ENCODE measurements at regions not wholly inside any gene's neighbourhood (a gene's known extent, or its start where the extent isn't known, plus 50 kb on each side); places are given as distances from the start of the nearest gene placed in this dataset.

DNA sequence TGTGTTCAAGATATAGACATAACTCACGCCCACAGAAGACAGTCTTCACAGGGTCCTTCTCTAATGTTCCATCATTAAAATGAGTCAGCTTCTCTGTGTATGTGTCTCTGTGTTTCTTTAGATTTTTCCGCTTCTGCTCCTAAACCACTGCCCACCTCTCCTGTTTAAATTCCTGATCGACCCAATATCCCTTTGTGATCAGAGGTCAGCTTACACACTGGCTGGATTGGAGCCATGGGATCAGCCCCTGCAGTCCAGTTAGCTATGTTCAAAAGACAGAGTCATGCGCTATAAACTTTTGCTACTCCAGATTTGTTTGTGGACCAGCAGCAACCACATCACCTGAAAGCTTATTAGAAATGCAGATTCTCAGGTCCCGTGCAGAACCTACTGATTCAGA is 229.2 kb downstream of the C1D start:
- WGBS (ENCODE audit: low lambda C conversion rate, missing lambda C conversion rate) = 90% methylated on average over 5 of the region's 5 CpGs
- H3K9me2 ChIP-seq (replicated peaks; ENCODE audit: insufficient read depth) = no peaks in the 10 kb centered on the region
- H3K27ac ChIP-seq = no peak overlapping the region
- no peaks in the 10 kb centered on the region for H3K36me3 ChIP-seq (replicated peaks; ENCODE audit: insufficient read depth, low read depth)
- no peaks in the 10 kb centered on the region for H3K4me1 ChIP-seq (ENCODE audit: insufficient read depth)
- no peaks in the 10 kb centered on the region for H3K79me2 ChIP-seq
- H3K4me2 ChIP-seq = no peak overlapping the region
- no peaks in the 10 kb centered on the region for H3K27me3 ChIP-seq
- no peak overlapping the region for H3K4me3 ChIP-seq
- TF ChIP-seq EZH2 (IDR thresholded peaks at IDR 0.05; ENCODE audit: borderline replicate concordance) = no peak
- TF ChIP-seq, protein P1, sequence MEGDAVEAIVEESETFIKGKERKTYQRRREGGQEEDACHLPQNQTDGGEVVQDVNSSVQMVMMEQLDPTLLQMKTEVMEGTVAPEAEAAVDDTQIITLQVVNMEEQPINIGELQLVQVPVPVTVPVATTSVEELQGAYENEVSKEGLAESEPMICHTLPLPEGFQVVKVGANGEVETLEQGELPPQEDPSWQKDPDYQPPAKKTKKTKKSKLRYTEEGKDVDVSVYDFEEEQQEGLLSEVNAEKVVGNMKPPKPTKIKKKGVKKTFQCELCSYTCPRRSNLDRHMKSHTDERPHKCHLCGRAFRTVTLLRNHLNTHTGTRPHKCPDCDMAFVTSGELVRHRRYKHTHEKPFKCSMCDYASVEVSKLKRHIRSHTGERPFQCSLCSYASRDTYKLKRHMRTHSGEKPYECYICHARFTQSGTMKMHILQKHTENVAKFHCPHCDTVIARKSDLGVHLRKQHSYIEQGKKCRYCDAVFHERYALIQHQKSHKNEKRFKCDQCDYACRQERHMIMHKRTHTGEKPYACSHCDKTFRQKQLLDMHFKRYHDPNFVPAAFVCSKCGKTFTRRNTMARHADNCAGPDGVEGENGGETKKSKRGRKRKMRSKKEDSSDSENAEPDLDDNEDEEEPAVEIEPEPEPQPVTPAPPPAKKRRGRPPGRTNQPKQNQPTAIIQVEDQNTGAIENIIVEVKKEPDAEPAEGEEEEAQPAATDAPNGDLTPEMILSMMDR (IDR thresholded peaks at IDR 0.05; ENCODE audit: poor library complexity) = no peak
- no peak for TF ChIP-seq EZH2phosphoT487 (IDR thresholded peaks at IDR 0.05; ENCODE audit: low read depth, severe bottlenecking, unreplicated experiment)
- H2AFZ ChIP-seq = no peak overlapping the region
- no peaks in the 10 kb centered on the region for H3K9me3 ChIP-seq (ENCODE audit: low read depth)
- H4K20me1 ChIP-seq (ENCODE audit: insufficient read depth, poor library complexity, severe bottlenecking) = no peaks in the 10 kb centered on the region
- DNase-seq (ENCODE audit: low spot score) = no peak

GRCh38 chr2:67834482-67834881 is 228.3 kb downstream of the C1D start:
- Histone ChIP-seq H3K4me3 (no peak overlapping the region), H3K9me3 (ENCODE audit: low read depth) (no peaks in the 10 kb centered on the region), H3K27me3 (no peaks in the 10 kb centered on the region), H3K36me3 (replicated peaks; ENCODE audit: insufficient read depth, low read depth) (no peaks in the 10 kb centered on the region), H4K20me1 (ENCODE audit: insufficient read depth, poor library complexity, severe bottlenecking) (no peaks in the 10 kb centered on the region), H3K4me1 (ENCODE audit: insufficient read depth) (no peaks in the 10 kb centered on the region), H3K4me2 (no peak overlapping the region), H3K9me2 (replicated peaks; ENCODE audit: insufficient read depth) (no peaks in the 10 kb centered on the region), H2AFZ (no peak overlapping the region), H3K27ac (no peak overlapping the region), H3K79me2 (no peaks in the 10 kb centered on the region)
- WGBS (ENCODE audit: low lambda C conversion rate, missing lambda C conversion rate) = 98% methylated on average over 6 of the region's 7 CpGs
- TF ChIP-seq, protein P1 (IDR thresholded peaks at IDR 0.05; ENCODE audit: poor library complexity) = no peak
- TF ChIP-seq EZH2 (IDR thresholded peaks at IDR 0.05; ENCODE audit: borderline replicate concordance) (no peak), EZH2phosphoT487 (IDR thresholded peaks at IDR 0.05; ENCODE audit: low read depth, severe bottlenecking, unreplicated experiment) (no peak)
- no peak for DNase-seq (ENCODE audit: low spot score)

DNA sequence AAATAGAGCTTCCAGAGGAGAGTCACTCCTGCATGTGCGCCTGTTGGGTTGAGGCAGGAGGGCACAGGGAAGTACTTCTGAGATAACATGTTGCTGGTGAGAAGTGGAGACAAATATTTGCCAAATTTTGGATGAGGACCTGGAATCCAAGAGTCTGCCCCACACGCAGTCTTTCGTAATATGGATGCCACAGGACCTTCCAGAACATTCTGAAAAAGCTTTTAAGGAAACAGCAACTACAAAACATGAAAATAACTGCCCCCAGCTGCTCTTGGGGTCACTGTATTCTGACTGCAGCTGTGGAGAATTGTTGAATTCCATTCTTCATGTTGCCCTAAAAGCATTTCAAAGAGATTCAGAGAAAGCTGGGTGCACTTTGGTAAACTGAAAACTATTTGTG is 227.5 kb downstream of the C1D start:
- H3K79me2 ChIP-seq = no peaks in the 10 kb centered on the region
- H3K27ac ChIP-seq = no peak overlapping the region
- no peaks in the 10 kb centered on the region for H3K4me1 ChIP-seq (ENCODE audit: insufficient read depth)
- no peak overlapping the region for H3K4me3 ChIP-seq
- no peaks in the 10 kb centered on the region for H3K9me2 ChIP-seq (replicated peaks; ENCODE audit: insufficient read depth)
- no peaks in the 10 kb centered on the region for H3K27me3 ChIP-seq
- H3K4me2 ChIP-seq = no peak overlapping the region
- H2AFZ ChIP-seq = no peak overlapping the region
- TF ChIP-seq EZH2 (IDR thresholded peaks at IDR 0.05; ENCODE audit: borderline replicate concordance) = no peak
- TF ChIP-seq, protein P1 (IDR thresholded peaks at IDR 0.05; ENCODE audit: poor library complexity) = no peak
- no peak for TF ChIP-seq EZH2phosphoT487 (IDR thresholded peaks at IDR 0.05; ENCODE audit: low read depth, severe bottlenecking, unreplicated experiment)
- H3K9me3 ChIP-seq (ENCODE audit: low read depth) = no peaks in the 10 kb centered on the region
- 90% methylated on average over 3 of the region's 3 CpGs for WGBS (ENCODE audit: low lambda C conversion rate, missing lambda C conversion rate)
- H4K20me1 ChIP-seq (ENCODE audit: insufficient read depth, poor library complexity, severe bottlenecking) = no peaks in the 10 kb centered on the region
- no peak for DNase-seq (ENCODE audit: low spot score)
- no peaks in the 10 kb centered on the region for H3K36me3 ChIP-seq (replicated peaks; ENCODE audit: insufficient read depth, low read depth)

- no peak for DNase-seq (ENCODE audit: low spot score)
- H3K9me2 ChIP-seq (replicated peaks; ENCODE audit: insufficient read depth) = no peaks in the 10 kb centered on the region
- H2AFZ ChIP-seq = no peak overlapping the region
- no peaks in the 10 kb centered on the region for H3K4me1 ChIP-seq (ENCODE audit: insufficient read depth)
- H4K20me1 ChIP-seq (ENCODE audit: insufficient read depth, poor library complexity, severe bottlenecking) = no peaks in the 10 kb centered on the region
- H3K9me3 ChIP-seq (ENCODE audit: low read depth) = no peaks in the 10 kb centered on the region
- H3K27me3 ChIP-seq = no peaks in the 10 kb centered on the region
- no peak overlapping the region for H3K4me3 ChIP-seq
- TF ChIP-seq, protein P1 (IDR thresholded peaks at IDR 0.05; ENCODE audit: poor library complexity) = no peak
- TF ChIP-seq EZH2 (IDR thresholded peaks at IDR 0.05; ENCODE audit: borderline replicate concordance) (no peak), EZH2phosphoT487 (IDR thresholded peaks at IDR 0.05; ENCODE audit: low read depth, severe bottlenecking, unreplicated experiment) (no peak)
- H3K27ac ChIP-seq = no peak overlapping the region
- H3K79me2 ChIP-seq = no peaks in the 10 kb centered on the region
- H3K4me2 ChIP-seq = no peak overlapping the region
- H3K36me3 ChIP-seq (replicated peaks; ENCODE audit: insufficient read depth, low read depth) = no peaks in the 10 kb centered on the region
- WGBS (ENCODE audit: low lambda C conversion rate, missing lambda C conversion rate) = 87% methylated on average over 5 of the region's 5 CpGs
These were observed 225.9 kb downstream of the C1D start for GRCh38 chr2:67836866-67837265.

Data from hepatocyte (in vitro differentiated cells).